SK-N-SH (cell line): ENCODE measurements at regions not wholly inside any gene's neighbourhood (a gene's known extent, or its start where the extent isn't known, plus 50 kb on each side); places are given as distances from the start of the nearest gene placed in this dataset.

Experiments
- CTCF ChIA-PET: fragments of 300-600, 350-600 bp; formaldehyde crosslinking; extraction: SDS; loops from one replicate; lab custom pipeline; 2021; lab: Yijun Ruan, JAX
- POLR2A ChIA-PET: fragments of 350-600 bp; sonication (Branson Sonifier 250); formaldehyde crosslinking; extraction: SDS; loops from one replicate; lab custom pipeline; 2020; ENCODE audit warnings: antibody characterized with exemption, inconsistent platforms; lab: Yijun Ruan, JAX
- DNase-seq: peaks from one replicate; pipeline ENCODE4 v3.0.0; 2012
- H2AFZ ChIP-seq: fragments of 200-600 bp; sonication (generic); 2 replicates; pipeline ENCODE4 v1.8.1; 2016; ENCODE audit warnings: antibody characterized with exemption, mild to moderate bottlenecking, low read depth
- H3F3A ChIP-seq: fragments of 200-600 bp; sonication (generic); replicated peaks from 2 replicates; pipeline ENCODE3; 2016; ENCODE audit warnings: antibody characterized with exemption, mild to moderate bottlenecking; ENCODE audit not compliant: insufficient read depth
- H3K27ac ChIP-seq, 2 experiments: fragments of 200-500 bp in 1 of 2; fragments of 200-600 bp in 1 of 2; sonication (Bioruptor generic) in 1 of 2; sonication (generic), shearing (Covaris generic) in 1 of 2; 2 replicates each; pipeline versions ENCODE4 v1.5.1 to v1.6.1; 2014 to 2016; ENCODE audit warnings: low read depth in 2 of 2, inconsistent platforms in 1 of 2, low read length in 1 of 2, mild to moderate bottlenecking in 1 of 2, mixed read lengths in 1 of 2
- H3K27me3 ChIP-seq: fragments of 200-600 bp; sonication (generic), shearing (Covaris generic); 2 replicates; pipeline ENCODE4 v1.6.1; 2016; ENCODE audit warnings: mixed run types; ENCODE audit not compliant: insufficient read depth
- H3K36me3 ChIP-seq, 2 experiments: fragments of 200-500 bp in 1 of 2; fragments of 200-600 bp in 1 of 2; sonication (Bioruptor generic) in 1 of 2; sonication (generic) in 1 of 2; replicated peaks in 1 of 2; 2 replicates each; pipeline versions ENCODE3 to v1.5.1; 2014 to 2016; ENCODE audit warnings: low read length in 1 of 2, mild to moderate bottlenecking in 1 of 2; ENCODE audit not compliant: insufficient read depth in 2 of 2, control insufficient read depth in 1 of 2
- H3K4me1 ChIP-seq, 2 experiments: fragments of 200-500 bp in 1 of 2; fragments of 200-600 bp in 1 of 2; sonication (Bioruptor generic) in 1 of 2; sonication (generic), shearing (Covaris generic) in 1 of 2; 2 replicates each; pipeline versions ENCODE4 v1.5.1 to v1.6.1; 2014 to 2016; ENCODE audit warnings: low read depth in 1 of 2, low read length in 1 of 2, mixed run types in 1 of 2; ENCODE audit not compliant: insufficient read depth in 2 of 2, control insufficient read depth in 1 of 2
- H3K4me2 ChIP-seq: fragments of 200-600 bp; sonication (generic), shearing (Covaris generic); 2 replicates; pipeline ENCODE4 v1.6.1; 2017; ENCODE audit warnings: mixed run types
- H3K4me3 ChIP-seq, 2 experiments: fragments of 200-500 bp in 1 of 2; fragments of 200-600 bp in 1 of 2; sonication (Bioruptor generic) in 1 of 2; sonication (generic), shearing (Covaris generic) in 1 of 2; 2 replicates each; pipeline versions ENCODE4 v1.5.1 to v1.8.1; 2014 to 2016; ENCODE audit warnings: low read depth in 2 of 2, inconsistent platforms in 1 of 2, low read length in 1 of 2, mild to moderate bottlenecking in 1 of 2, mixed read lengths in 1 of 2, moderate library complexity in 1 of 2
- H3K79me2 ChIP-seq: fragments of 200-600 bp; sonication (generic); 2 replicates; pipeline ENCODE4 v1.8.1; 2017; ENCODE audit warnings: mild to moderate bottlenecking; ENCODE audit not compliant: insufficient read depth
- H3K9ac ChIP-seq: fragments of 200-600 bp; sonication (generic); 2 replicates; pipeline ENCODE4 v1.6.1; 2017; ENCODE audit warnings: mixed run types
- H3K9me2 ChIP-seq: fragments of 200-600 bp; sonication (generic); 2 replicates; pipeline ENCODE4 v1.6.1; 2017; ENCODE audit warnings: mixed run types
- H3K9me3 ChIP-seq: fragments of 200-600 bp; sonication (generic); 2 replicates; pipeline ENCODE4 v1.6.1; 2017; ENCODE audit warnings: mixed run types, mild to moderate bottlenecking, moderate library complexity
- H4K20me1 ChIP-seq: fragments of 200-600 bp; sonication (generic); 2 replicates; pipeline ENCODE4 v1.6.1; 2017; ENCODE audit warnings: mild to moderate bottlenecking, mixed run types; ENCODE audit not compliant: insufficient read depth
- CTCF ChIP-seq: fragments of 200-600 bp; sonication (generic); IDR thresholded peaks from 2 replicates; pipeline ENCODE4 v1.6.1; 2017; ENCODE audit warnings: antibody characterized with exemption, mild to moderate bottlenecking, moderate library complexity
- FOXJ3 ChIP-seq: sonication (generic); formaldehyde crosslinking; IDR thresholded peaks from 2 replicates; pipeline ENCODE4 v1.5.1; 2020; ENCODE audit warnings: mild to moderate bottlenecking, missing genetic modification reagents
- PBX3 ChIP-seq: IDR thresholded peaks from 2 replicates; pipeline ENCODE4; 2012
- POLR2AphosphoS5 ChIP-seq: IDR thresholded peaks from 2 replicates; pipeline ENCODE4 v1.6.1; 2012; ENCODE audit warnings: low read depth, low read length
- TAF1 ChIP-seq: IDR thresholded peaks from 2 replicates; pipeline ENCODE4 v1.6.1; 2012; ENCODE audit warnings: low read depth, mild to moderate bottlenecking, low read length, moderate library complexity, borderline replicate concordance
- USF1 ChIP-seq: IDR thresholded peaks from 2 replicates; pipeline ENCODE4 v1.4.0; 2012; ENCODE audit warnings: low read depth, borderline replicate concordance
- WGBS: methylation state at CpG from one replicate; pipeline ENCODE4 v1.1.6; 2017; ENCODE audit warnings: low lambda C conversion rate; 5-methylcytosine and 5-hydroxymethylcytosine counted together
- TF ChIP-seq, protein P1 (sequence below): fragments of 150-350 bp; IDR thresholded peaks from 2 replicates; pipeline ENCODE4 v1.6.1; 2017; ENCODE audit warnings: antibody characterized with exemption, low read length, low read depth, borderline replicate concordance
- TF ChIP-seq, protein P2 (sequence below): IDR thresholded peaks from 2 replicates; pipeline ENCODE4 v1.4.0; 2012; ENCODE audit warnings: low read depth
- TF ChIP-seq, protein P3 (sequence below): IDR thresholded peaks from 2 replicates; pipeline ENCODE4 v1.6.1; 2012; ENCODE audit warnings: mild to moderate bottlenecking, low read depth, low read length, moderate library complexity

- TF ChIP-seq, protein P1, sequence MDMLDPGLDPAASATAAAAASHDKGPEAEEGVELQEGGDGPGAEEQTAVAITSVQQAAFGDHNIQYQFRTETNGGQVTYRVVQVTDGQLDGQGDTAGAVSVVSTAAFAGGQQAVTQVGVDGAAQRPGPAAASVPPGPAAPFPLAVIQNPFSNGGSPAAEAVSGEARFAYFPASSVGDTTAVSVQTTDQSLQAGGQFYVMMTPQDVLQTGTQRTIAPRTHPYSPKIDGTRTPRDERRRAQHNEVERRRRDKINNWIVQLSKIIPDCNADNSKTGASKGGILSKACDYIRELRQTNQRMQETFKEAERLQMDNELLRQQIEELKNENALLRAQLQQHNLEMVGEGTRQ, result no peak
- TF ChIP-seq, protein P2, sequence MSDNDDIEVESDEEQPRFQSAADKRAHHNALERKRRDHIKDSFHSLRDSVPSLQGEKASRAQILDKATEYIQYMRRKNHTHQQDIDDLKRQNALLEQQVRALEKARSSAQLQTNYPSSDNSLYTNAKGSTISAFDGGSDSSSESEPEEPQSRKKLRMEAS, result no peak
- TF ChIP-seq, all 33 proteins: peak for 0
Observed at GRCh38 chr5:19406576-19407365, 581.2 kb downstream of the CDH18 start (continued).

DNA sequence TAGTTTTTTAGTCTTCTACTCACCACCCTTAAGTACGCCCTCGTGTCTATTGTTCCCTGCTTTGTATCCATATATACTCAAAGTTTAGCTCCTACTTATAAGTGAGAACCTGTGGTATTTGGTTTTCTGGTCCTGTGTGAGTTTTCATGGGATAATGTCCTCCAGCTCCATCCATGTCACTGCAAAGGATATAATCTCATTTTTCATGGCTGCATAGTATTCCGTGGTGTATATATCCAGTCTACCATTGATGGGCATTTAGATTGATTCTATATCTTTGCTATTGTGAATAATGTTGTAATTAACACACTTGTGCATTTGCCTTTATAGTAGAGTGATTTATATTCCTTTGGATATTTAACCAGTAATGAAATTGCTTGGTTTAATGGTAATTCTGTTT, 579.9 kb downstream of the CDH18 start:
- no peaks in the 10 kb centered on the region for H3K27me3 ChIP-seq
- H3K4me3 ChIP-seq, result no peak overlapping the region
- H3F3A ChIP-seq, result no peaks in the 10 kb centered on the region
- DNase-seq, result no peak
- H3K4me2 ChIP-seq, result no peak overlapping the region
- CTCF ChIA-PET, result no interaction called here
- no peaks in the 10 kb centered on the region for H3K36me3 ChIP-seq
- TF ChIP-seq PBX3, result no peak
- no peak for TF ChIP-seq POLR2AphosphoS5
- TF ChIP-seq USF1, result no peak
- TF ChIP-seq CTCF, result no peak
- TF ChIP-seq TAF1, result no peak
- TF ChIP-seq, protein P3, sequence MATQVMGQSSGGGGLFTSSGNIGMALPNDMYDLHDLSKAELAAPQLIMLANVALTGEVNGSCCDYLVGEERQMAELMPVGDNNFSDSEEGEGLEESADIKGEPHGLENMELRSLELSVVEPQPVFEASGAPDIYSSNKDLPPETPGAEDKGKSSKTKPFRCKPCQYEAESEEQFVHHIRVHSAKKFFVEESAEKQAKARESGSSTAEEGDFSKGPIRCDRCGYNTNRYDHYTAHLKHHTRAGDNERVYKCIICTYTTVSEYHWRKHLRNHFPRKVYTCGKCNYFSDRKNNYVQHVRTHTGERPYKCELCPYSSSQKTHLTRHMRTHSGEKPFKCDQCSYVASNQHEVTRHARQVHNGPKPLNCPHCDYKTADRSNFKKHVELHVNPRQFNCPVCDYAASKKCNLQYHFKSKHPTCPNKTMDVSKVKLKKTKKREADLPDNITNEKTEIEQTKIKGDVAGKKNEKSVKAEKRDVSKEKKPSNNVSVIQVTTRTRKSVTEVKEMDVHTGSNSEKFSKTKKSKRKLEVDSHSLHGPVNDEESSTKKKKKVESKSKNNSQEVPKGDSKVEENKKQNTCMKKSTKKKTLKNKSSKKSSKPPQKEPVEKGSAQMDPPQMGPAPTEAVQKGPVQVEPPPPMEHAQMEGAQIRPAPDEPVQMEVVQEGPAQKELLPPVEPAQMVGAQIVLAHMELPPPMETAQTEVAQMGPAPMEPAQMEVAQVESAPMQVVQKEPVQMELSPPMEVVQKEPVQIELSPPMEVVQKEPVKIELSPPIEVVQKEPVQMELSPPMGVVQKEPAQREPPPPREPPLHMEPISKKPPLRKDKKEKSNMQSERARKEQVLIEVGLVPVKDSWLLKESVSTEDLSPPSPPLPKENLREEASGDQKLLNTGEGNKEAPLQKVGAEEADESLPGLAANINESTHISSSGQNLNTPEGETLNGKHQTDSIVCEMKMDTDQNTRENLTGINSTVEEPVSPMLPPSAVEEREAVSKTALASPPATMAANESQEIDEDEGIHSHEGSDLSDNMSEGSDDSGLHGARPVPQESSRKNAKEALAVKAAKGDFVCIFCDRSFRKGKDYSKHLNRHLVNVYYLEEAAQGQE, result no peak
- TF ChIP-seq, protein P1, result no peak
- no peak for TF ChIP-seq FOXJ3
- WGBS, result 15% methylated on average over 3 of the region's 3 CpGs
- no peak overlapping the region for H3K27ac ChIP-seq
- no peak overlapping the region for H2AFZ ChIP-seq
- H3K9me3 ChIP-seq, result no peaks in the 10 kb centered on the region
- no peaks in the 10 kb centered on the region for H3K9me2 ChIP-seq
- POLR2A ChIA-PET, result no interaction called here
- no peaks in the 10 kb centered on the region for H3K79me2 ChIP-seq
- no peaks in the 10 kb centered on the region for H3K4me1 ChIP-seq
- H3K9ac ChIP-seq, result no peak overlapping the region
- no peaks in the 10 kb centered on the region for H4K20me1 ChIP-seq
